IPS-NIHi7 (cell line): ENCODE measurements at regions not wholly inside any gene's neighbourhood (a gene's known extent, or its start where the extent isn't known, plus 50 kb on each side); places are given as distances from the start of the nearest gene placed in this dataset.

Experiments
- DNase-seq: peaks from one replicate; pipeline ENCODE4 v3.0.0; 2012; ENCODE audit warnings: mixed read lengths; ENCODE audit errors: extremely low spot score

- no peak for DNase-seq
Observed at GRCh38 chr4:138028923-138029322, 213.2 kb downstream of the SLC7A11 start.

DNA sequence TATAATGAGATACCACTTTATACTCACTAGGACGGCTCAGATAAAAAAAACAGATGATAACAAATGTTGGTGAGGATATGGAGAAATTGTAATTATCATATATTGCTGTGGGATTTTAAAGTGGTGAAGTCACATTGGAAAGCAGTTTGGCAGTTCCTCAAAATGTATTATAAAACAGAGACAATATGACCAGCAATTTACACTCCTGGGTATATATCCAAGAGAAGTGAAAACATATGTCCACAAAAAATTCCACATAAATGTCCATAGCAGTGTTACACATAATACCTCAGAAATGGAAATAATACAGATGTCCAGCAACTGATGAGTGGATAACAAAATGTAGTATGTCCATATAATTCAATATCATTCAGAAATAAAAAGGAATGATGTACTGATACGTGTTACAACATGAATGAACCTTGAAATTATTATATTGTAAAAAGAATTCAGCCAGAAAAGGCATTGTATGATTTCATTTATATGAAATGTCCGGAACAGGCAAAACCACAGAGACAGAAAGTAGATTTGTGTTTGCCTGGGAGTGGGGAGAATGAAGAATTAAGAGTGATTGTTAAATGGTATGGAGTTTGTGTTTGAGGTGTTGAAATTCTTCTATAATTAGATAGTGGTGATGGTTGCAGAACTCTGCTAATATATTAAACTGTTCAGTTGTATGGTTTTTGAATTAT lies 220.9 kb downstream of the SLC7A11 start:
- no peak for DNase-seq

GRCh38 chr4:138014590-138015288 lies 227.4 kb downstream of the SLC7A11 start:
- no peak for DNase-seq

DNA sequence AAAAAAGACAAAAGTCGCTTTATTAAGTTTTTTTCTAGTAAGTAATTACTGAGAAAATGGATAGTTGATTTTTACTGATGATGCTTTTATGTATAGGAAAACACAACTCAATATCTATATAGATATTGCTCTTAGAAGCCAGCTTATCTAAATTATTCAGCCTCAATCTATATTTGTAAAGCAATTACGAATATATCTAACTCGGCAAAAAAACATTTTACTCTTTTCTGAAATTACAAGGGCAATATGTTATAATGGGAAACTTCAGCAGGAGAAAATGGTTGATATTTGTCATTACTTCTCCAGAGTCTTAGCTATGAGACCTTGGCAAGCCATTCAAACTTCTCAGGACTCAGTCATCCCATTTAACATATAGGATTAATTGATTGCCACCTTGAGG lies 228.5 kb downstream of the SLC7A11 start:
- DNase-seq = no peak

DNA sequence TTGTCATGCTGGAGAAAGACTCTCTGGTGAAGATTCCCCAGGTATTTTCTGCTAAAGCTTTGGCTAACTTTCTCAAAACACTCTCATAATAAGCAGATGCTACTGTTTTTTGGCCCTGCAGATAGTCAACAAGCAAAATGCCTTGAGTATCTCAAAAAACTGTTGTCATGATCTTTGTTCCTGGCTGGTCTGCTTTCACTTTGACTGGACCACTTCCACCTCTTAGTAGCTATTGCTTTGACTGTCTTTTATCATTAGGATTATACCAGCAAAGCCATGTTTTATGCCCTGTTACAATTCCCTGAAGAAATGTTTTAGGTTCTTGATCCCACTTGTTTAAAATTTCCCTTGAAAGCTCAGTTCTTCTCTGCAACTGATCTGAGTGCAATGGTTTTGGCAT lies 231.5 kb downstream of the SLC7A11 start:
- DNase-seq = no peak

DNA sequence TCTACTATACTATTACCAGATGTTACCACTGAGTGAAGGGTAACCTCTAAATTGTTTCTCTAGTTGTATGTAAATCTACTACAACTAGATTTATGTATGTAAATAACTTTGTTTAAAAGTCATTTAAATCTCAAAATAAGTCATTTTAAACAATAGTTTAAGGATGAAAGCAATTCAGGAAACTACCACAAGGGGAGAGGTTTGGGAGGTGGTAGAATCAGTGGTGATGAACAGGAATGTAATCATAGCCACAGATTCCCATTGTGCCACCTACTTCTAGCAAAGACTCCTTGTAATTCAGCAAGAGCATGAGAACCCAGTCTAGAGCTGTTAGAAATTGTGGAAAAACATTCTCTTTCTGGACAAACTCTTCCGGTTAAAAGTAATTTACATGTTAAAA lies 234.6 kb downstream of the SLC7A11 start:
- peak; percentile 21 for DNase-seq

DNA sequence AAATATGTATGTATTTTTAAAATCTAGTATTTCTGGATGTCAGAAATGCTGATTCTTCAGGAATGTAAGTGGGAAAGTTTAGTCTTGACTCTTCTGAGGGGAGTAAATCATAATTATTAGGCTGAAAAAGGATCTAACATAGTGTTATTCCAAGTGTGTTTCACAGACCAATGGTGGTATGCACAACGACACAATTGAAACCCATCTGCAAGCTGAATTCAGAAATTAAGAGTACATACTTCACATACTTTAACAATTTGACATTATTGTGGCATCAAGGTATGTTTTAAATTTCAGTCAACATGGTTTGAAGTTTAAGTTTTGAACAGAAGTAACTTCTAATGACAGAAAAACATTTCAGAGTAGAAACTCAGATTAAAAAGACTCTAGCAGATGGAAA lies 236.7 kb downstream of the SLC7A11 start:
- DNase-seq = no peak

- DNase-seq = no peak
Observed at GRCh38 chr4:138003248-138003647, 238.9 kb downstream of the SLC7A11 start.

DNA sequence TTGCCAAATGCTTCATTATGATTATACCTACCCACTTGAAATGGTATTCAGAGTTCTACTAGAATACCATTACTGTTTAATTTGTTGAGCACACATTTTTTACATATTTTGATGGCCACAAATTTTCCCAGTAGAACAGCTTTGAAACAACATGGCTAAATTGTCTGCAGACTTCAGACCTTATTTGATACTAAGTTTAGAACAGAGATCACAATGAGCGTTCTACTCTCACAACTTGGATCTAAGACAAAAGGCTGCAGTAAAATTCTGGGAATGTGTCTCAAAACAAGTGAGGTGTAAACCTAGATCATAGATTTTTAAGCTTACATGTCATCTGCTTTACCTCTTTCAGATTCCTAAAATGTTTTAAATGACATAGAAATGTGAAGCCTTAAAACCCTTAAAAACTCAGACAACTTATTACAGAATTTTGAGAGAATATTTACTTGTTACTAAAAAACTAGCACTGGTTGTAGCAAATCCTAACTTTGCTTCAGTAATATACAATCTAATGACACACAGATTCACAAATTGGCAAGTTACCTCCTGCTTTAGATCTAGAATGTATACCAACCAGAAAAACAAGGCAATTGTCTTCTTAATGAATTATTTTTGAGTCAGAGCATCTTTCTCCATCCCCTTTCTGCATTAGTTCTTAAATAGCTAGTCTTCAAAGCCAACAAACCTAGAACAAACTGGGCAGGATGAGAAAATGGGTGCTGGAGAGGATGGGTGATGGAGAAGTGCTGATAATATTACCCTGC lies 243.3 kb downstream of the SLC7A11 start:
- no peak for DNase-seq

DNA sequence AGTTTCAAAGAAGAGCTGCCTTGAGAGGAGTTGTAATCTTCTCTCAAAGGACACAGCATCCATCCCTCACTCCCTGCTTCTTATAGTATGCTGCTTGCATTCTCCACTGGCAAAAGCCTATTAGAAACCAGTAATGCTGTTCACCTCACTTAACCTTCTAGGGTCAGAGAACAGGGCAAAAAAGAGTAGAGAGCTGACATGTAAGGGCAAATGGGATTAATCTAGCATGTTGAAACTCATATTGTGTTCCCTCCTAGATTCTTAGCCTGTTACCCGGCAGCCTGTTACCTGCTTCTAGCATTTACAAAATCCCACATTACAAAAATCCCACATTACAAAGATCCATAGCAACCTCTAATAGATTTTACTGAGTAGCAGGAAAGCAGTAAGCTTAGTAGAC lies 244.7 kb downstream of the SLC7A11 start:
- DNase-seq = no peak

- no peak for DNase-seq
Observed at GRCh38 chr4:137994853-137995252, 247.3 kb downstream of the SLC7A11 start.

- no peak for DNase-seq
Observed at GRCh38 chr4:137993232-137993631, 248.9 kb downstream of the SLC7A11 start.

DNA sequence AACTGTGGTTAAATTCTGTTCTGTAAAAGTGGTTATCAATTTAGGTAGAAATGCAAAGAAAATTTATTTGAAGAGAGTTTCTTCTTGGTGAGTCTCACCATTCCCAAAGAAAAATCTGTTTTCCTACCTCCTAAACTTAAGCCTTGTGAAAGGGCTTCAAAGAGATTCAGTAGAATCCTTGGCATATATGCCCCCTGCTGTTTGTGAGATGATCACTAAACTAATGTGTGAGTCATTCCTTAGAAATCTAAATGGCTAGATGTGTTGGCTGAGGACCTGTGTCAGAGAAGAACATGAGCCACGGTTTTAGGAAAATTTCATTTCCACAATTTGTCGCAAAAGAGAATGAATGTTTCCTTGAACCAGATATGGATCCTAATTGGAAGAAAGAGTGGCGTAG lies 260.9 kb downstream of the SLC7A11 start:
- DNase-seq = no peak

GRCh38 chr4:137980641-137981040 lies 261.5 kb downstream of the SLC7A11 start:
- no peak for DNase-seq

DNA sequence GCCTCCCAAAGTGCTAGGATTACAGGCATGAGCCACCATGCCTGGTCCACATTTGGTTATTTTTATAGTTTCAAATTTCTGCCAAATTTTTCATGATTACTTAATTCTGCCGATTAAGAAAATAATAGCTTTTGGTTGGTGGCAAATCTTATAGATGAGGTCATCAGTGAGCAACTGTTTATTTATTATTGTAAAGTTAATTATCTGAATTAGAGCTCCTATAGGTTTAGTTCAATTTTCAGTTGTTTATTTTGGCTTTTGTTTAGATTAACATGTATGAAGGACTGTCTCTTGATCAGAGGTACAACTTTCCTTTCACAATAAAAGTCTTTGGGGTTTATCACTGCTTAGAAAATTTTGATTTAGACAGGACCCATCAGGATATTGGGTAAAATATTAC lies 262.2 kb downstream of the SLC7A11 start:
- no peak for DNase-seq

GRCh38 chr4:137968956-137969678 lies 273.0 kb downstream of the SLC7A11 start:
- DNase-seq = peak; percentile 22

GRCh38 chr4:137967480-137968190 lies 274.5 kb downstream of the SLC7A11 start:
- no peak for DNase-seq

- no peak for DNase-seq
Observed at GRCh38 chr4:137966504-137966903, 275.6 kb downstream of the SLC7A11 start.

DNA sequence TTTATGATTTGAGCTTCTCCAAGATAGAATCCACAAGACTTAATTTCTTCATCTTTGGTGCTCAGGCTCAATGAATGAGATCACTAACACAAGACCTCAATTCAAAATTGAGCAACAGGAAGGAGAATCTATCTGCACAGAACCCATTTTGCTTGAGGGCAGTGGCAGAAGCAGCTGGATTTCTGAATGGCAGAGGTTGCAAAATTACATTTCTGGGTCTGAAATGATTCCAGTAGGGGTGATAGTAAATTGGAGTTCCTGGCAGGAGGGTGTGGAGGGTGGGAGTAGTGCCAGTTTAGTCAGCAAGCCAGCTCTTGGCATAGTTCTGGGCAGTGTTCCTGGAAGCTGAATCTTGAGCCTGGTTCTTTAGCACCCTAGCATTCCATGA lies 281.1 kb downstream of the SLC7A11 start:
- no peak for DNase-seq

- no peak for DNase-seq
Observed at GRCh38 chr4:137960371-137961050, 281.6 kb downstream of the SLC7A11 start.

DNA sequence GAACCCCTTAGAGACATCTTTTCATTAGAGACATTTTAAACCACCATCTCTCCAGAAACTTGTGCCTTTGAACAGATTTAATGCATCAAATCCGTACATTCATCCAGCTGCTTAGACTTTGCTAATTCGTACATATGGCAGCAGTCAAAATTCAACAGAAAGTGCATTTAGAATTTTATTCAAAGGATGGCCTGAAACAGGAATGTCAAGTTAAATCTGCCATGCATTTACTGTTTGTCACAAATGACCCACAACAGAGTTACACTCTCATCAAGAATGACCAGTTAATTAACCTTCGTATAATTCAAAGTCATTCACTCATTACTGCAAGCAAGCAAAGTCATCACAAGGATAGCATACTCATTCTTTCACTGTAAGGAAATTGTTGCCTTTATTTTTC lies 284.3 kb downstream of the SLC7A11 start:
- DNase-seq = no peak
